DMS 273 (cell line): ENCODE measurements at regions not wholly inside any gene's neighbourhood (a gene's known extent, or its start where the extent isn't known, plus 50 kb on each side); places are given as distances from the start of the nearest gene placed in this dataset.

Experiments
- DNase-seq: peaks from one replicate; lab custom pipeline; 2025; ENCODE audit not compliant: unreplicated experiment; lab: John Stamatoyannopoulos, UW

DNA sequence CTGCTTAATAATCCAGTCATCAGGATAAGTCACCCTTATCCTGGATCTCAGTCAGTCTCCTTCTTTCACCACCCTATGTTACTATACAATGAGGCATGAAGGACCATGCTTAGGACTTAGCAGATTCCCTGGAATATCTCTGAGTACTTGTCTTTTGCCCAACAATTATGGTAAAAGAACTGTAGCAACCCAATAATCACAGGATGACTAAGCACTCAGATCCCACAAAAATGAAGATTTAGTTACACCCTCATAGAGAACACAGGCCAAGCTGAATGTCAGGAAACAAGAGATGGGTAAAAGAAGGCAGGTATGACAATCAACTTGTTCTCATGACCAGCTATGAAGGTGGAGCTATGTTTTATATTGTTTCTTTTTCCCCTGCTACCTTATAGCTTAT lies 91.4 kb downstream of the EDN1 start:
- no peak for DNase-seq

DNA sequence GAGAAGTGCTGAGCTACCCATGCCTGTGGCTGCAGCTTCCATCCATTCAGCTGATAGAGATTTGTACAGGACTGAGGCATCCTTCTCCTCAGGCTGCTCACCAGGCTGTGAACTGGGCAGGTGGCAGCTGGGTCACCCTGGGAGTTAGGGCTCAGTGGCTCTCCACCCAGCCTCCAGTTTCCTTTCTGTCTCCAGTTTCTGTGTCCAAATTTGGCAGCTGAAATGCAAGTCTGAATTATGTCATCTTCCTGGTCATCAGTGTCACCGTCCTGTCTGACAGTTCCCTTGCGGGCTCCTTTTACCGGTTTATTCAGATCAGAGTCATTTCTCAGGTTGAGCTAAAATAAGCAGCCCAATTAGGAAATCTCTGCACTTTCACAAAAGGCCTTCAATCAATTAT lies 93.3 kb downstream of the EDN1 start:
- DNase-seq = no peak

DNA sequence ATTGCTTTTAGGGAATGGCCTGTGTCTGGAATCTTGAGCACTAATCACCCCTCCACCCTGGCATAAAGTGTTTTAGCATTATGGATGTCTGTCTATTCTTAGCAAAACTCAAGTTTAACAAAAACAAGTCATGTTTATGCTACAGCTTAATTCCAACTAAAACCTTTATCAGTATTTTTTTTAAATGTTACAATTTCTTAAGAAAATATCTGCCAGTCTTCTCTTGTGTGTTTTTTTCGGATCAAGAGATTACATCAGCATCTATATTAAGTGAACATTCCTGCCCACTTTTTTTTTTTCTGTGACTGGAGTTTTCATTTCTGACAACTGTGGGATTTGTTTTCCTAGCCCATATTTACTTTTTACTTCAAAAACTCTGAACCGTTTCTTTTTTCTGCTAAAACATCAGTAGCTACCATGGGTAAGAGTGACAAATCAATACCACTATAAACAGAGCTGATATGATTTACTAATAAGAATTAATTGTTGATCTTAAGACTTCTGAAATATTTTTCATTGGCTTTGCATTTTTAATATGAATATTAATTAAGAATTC lies 94.3 kb downstream of the EDN1 start:
- no peak for DNase-seq

DNA sequence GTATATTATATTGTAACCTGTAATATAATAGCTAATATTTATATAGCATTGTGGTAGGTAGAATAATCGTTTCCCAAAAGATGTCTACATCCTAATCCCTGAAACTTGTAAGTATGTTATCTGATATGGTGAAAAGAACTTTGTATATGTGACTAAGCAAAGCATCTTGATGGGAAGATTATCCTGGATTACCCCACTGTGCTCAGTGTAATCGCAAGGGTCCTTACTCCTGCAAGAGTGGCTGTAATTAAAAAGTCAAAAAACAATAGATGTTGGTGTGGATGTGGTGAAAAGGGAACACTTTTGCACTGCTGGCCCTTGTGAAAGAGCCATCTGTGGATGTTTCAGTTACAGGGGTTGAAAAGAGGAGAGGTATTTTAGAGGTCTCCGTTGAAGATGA lies 95.2 kb downstream of the EDN1 start:
- DNase-seq = no peak

DNA sequence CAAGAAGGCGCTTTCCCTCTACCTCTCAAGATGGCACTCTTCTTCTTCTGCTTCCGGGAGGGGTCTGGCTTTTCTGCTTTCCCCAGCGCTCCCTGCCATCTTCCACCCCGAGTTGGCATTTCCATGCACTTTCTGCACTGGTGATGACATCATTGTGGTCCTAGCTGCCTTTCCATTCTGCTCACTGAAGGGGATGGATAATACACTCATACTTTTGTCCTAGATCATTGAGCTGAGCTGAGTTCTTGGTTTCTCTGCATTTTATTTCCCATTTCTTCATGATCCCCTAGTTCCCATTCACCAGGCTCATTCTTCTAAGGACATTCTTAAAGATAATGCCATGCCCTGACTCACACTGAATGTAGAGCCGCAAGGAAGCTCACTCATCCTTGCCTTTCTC lies 96.7 kb downstream of the EDN1 start:
- DNase-seq = no peak

DNA sequence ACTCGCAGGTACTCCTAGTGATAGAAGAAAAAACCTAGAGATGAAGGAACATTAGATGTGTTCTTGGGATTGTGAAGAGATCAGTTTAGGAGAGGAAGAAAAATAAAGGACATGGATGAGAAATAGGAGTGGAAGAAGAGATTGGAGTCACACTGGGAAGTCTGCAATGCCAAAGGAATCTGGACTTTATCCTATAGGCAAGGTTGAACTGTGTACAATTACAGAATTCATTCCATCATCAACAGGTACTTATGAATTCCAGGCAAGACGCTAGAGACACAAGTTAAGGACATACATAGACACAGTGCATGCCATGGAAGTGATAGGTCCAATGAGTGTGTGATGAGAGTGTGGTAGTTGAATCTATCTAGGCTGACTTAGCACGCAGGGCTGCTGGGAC lies 101.3 kb downstream of the EDN1 start:
- DNase-seq = no peak

DNA sequence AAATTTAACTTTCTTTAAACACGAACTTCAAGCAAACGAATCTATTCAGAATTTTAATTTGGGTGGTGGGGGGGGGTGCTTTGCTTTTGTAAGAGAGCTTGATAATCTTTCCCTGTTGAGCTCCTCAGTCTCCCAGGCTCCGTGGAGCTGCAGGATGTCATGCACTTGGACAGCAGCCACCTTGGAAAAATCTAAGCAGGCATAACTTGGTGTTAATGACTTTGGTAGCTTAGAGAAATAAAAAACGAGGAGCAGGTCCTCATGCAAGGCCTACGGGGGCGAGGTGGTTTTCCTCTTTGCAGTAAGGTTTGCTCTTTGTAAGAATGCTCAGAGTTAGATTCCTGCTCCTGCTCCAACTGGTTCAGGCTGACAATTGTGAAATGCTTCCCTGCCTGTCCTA lies 102.3 kb downstream of the EDN1 start:
- DNase-seq = no peak

DNA sequence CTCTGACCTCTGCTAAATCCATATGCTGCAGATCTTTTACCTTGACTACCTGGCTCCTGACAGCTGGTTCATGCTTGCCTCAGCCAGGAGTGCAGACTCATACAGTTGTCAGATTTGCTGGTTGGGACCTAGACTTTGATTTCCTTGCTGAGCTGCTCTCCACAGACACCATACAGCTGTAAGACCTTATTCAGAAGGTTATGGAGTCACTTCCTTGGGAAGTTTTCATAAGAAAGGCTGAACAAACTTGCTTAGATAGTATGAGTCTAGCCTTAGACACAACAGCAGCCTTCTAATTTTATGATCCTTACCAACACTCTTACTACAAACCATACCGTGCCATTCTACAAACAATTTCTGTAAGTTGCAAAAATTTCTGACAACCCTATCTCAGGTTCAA lies 102.9 kb downstream of the EDN1 start:
- no peak for DNase-seq

DNA sequence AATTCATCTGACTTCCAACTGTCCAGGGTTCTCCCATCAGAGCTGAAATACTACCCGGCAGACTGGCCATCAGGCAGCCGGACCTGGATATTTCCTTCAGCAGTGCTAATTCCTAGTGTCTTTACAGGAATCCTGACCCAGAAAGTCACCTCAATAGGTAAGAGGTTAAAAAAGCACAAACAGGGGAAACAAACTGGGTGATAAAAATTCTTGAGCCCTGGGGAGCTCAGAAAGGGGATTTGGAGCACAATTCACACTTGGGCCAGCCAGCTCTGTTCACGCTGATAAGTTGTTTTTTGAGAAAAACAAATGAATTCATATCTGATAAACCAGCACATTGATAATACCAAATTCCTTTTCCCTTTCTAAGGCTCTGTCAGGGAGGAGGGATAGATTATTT lies 104.0 kb downstream of the EDN1 start:
- no peak for DNase-seq

DNA sequence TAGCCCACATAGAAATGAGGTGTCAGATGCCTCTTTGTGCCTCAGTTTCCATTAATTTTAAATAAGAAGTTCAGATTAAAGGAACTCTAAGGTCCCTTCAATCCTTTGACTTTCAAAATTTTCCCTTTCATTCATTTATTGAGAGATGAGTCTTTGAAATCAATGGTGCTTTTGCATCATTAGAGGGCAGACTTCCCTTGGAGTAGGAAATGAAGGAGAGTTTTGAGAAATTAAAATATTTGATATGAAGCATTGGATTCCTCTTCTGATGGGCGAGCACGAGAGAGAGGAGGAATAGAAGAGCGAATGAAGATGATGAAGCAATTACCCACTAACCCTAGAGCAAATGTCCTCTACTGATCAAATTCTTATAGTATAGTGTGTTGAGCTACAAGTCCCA lies 105.7 kb downstream of the EDN1 start:
- DNase-seq = no peak

DNA sequence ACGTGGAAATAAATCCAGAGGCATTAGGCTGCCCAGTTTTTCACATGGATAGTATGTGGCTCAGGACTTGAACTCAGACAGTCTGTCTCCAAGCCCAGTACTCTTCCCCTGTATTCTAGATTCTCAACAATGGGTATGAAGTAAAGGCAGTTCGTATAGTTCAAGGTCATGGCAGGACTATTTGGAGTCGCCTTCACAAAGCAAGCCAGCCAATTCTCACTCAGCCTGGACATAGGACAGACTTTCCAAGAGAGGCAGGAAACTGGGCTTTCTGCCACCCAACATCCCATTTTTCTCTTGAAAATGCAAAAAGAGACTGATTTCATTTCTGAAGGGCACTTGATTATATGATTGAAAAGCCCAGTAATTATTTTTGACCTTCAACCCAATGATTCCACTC lies 111.0 kb downstream of the EDN1 start:
- no peak for DNase-seq

DNA sequence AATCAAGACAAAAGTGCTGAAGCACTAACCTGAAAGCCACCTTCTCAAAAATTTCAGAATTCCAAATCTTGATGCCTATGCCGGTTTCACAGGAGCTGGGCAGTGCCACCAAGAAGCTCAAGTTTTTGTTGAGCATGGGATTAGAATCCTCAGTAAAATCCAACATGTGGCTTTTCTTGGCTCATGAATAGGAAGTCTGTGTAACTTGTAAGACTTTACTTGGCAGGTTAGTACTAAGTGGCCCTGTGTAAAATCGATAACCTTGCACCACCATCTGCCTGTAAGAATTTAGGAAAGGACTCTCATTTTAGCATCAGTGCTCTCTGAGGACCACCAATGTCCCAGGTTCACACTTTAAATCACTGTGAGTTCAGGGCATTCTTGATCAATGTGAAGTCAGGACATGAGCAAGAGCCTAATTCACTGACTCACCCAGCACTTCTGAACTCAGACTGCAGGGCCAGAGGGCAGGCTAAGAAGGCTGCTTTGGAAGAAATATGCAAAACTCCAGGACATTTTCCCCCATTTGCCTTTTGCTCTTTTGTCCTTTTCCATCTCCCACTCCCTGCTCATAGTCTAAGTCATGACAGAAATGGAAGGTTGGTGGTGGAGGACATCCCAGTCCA lies 113.2 kb downstream of the EDN1 start:
- DNase-seq = no peak

DNA sequence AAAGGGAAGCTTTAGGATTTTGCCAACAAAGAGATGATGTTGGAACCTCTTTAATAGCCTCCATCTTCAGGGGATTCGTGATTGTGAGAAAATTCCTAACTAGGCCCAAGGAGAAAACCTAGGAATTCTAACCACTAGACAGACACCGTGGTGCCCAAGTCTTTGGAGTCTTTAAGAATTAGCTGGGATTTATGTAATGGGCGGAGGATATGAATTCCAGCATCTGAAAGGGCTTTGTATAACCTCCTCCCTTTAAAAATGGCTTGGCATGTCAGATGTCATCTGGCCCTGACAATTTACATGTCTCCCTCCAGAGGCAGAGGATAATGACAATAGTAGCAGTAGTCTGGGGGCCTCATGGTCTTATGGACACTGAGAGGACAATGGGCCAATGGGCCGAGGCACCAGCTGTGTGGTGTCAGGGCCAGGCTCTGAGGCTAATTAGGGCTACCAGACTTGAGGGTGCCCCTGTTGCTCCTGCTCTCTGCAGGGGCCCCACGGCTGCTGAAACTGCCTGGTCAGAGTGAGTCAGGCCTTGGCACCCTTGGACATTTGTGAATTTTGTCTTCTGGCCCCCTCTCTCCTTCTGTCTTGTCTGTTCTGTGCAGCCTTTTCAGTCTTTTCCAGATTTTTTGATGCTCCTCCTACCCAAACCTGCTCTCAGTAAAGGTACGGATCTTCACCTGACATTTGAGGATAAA lies 113.9 kb downstream of the EDN1 start:
- DNase-seq = no peak

DNA sequence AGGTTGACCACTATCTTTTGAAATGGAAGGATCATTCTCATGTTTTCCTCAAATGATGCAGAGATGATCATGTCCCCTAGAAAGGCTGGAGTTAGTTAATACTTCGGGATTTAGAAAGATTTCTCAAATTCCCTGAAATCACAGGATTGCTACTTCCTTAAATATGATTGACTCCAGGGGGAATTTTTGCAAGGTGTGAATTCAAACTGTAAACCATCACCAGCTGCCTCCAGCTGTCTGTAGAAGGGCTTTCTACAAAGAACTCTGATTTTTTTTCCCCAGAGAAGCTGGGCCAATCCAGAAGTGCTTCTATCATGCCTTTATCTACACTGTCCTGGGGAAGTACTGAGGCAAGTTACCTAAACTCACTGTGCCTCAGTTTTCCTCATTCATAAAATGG lies 114.5 kb downstream of the EDN1 start:
- no peak for DNase-seq

DNA sequence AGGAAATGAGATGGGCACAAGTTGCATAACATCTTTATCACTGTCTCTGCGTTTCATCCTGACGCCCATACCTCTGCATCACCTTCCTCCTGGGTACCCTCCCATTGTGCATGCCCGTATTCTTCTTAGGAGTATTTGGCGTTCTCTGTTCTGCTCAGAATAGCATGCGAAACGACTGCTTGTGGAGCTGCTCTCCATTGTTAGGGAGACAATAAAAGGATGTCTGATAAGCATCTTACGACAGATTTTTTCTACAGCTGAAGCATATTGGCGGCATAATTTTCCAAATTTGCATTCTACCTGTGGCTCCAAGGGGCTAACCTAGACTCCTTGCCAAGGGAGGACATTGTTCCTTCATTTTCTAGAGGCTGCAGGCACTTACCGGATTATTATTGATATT lies 118.6 kb downstream of the EDN1 start:
- DNase-seq = no peak

DNA sequence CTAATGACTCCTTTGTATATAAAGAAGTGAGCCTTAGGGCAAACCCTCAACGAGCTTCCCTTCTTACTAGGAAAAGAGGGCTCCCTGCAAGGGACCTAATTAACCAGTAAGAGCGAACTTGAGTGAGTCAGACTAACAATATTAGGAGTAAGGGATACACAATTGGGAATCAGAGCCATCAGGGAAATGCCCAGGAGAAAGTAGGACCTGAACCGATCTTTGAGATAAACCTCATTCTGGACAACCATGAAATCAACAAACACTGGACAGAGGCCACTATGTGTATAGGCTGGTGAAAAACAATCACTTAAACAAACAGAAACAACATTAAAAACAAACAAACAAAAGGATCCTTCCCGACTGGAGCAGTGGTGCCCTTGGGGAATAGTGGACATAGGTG lies 120.8 kb downstream of the EDN1 start:
- no peak for DNase-seq

DNA sequence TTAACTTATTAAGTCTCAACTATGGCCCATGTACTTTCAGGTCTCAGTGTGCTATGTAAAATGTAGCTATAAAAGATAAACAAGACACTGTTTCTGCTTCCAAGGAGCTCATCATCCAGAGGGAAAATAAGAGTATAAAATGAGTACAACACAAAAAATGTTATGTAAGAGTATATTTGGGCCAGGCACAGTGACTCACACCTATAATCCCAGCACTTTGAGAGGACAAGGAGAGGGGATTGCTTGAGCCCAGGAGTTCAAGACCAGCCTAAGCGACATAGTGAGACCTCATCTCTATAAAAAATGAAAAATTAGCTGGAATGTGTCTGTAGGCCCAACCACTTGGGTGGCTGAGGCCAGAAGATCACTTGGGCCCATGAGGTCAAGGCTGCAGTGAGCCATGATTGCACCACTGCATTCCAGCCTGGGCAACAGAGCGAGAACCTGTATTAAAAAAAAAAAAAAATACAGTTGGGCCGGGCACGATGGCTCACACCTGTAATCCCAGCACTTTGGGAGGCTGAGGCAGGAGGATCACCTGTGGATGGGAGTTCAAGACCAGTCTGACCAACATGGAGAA lies 124.0 kb downstream of the EDN1 start:
- DNase-seq = no peak

DNA sequence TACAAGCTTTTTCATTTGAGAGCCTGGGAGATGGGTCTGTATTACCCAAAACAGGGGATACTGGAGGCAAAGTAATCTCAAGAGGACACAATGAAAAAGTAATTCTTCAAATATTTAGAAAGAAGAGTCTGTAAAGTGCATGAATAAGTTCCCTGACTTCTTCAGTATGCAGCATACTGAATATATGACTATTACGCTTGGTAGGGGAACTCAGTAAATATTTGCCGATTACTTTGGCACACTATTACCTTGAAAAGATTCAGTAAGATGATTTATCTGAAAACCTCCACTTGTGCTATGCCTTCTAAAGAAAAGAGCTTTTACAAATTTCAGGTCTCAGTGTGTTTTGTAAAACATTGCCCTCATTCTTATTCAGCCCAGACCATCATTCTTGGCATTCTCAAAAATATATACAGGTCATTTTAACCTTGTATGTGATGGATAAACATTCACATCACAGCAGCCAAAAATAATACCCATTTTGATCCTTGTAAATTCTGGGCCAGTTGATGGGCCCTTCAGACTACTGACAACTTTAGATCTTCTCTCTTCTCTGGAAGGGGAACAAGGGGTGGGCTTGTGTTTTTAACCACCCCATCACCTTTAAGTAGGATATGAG lies 125.9 kb downstream of the EDN1 start:
- no peak for DNase-seq

DNA sequence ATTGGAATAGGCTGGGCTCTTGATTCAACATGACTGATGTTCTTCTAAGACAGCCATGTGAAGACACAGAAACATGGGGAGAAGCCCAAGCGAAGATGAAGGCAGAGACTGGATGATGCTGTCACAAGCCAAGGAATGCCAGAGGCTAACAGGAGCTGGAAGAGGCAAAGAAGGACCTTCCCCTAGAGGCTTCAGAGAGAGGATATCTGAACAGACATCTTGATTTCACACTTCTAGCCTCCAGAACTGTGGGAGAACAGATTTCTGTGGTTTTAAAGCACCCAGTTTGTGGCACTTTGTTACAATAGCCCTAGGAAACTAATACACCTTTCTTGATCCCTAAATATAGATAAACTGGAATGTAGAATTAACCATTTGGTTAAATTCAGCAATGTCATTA lies 127.0 kb downstream of the EDN1 start:
- DNase-seq = no peak

DNA sequence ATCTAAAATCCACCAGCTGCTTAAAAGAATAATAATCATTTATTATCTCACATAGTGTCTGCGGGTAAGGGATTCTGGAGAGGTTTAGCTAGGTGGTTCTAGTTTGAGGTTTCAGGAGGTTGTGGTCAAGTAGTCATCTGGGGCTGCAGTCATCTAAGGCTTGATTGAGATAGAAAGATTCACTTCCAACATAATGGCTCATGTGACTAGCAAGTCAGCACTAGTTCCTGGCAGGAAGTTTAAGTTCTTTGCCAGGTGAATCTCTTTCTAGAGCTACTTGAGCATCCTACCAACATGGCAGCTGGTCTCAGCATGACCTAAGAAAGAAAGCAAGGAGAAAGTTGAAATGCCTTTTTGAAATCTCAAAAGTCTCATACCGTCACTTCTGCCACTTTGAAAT lies 128.8 kb downstream of the EDN1 start:
- DNase-seq = no peak

DNA sequence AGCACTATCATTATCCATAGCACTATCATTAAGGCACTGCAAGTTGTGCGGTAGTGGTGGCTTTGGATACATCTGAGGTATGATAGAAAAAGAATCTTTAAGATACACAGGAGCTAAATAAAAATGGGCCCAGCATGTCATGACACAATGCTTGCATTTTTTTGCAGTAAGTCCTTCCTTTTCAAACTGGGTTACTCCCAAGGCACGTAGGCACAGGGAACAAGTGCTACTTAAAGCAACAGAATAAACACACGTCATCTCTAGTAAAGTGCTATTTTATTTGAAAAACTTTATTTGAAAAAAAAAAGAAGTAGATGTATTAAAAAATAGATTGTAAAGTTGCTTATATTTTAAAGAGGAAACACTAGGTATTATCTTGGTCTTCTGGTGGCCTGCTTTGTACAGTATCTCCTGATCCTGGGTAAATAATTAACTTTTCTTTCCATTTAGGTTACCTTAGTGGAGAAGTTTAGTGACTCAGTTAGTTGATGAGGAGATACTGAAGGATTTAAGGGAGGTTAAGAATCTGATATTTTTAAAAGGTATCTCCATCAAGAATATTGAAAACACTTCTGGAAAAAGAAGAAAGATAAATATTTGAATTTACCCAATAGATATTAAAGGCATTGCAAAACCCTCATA lies 129.6 kb downstream of the EDN1 start:
- DNase-seq = no peak

DNA sequence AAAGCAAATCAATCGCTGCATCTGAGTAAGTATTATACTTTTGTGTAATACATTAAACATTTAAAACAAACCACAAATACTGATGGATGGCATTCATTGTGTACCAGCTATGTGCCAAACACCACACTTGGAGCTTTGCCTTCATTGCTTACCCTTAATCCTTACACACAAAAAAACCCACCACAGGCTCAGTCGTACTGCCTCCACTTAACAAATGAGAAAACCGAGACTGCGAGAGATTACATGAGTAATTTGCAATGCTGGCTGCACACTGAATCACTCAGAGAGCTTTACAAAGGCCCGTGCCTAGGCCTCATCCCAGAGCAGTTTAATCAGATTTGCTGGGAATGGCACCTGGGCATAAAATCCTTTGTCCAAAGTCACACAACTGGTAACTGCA lies 130.5 kb downstream of the EDN1 start:
- DNase-seq = no peak
